ENCODE measurements at regions not wholly inside any gene's neighbourhood (a gene's known extent, or its start where the extent isn't known, plus 50 kb on each side); places are given as distances from the start of the nearest gene placed in this dataset.

- H3K27ac ChIP-seq: no peak overlapping the region
- H3K4me3 ChIP-seq: no peak overlapping the region
Observed at GRCh38 chr6:18335948-18336347, 51.2 kb upstream of the RNF144B start.

GRCh38 chr6:18334251-18334650 is 52.9 kb upstream of the RNF144B start:
- Histone ChIP-seq H3K4me3 (no peak overlapping the region), H3K27ac (no peak overlapping the region)

GRCh38 chr6:18330548-18331081 is 56.5 kb upstream of the RNF144B start:
- Histone ChIP-seq H3K4me3 (no peak overlapping the region), H3K27ac (peak overlapping the region in 9 of 21 experiments; percentile 37 to 85 (median 64))

- Histone ChIP-seq H3K27ac (peak overlapping the region in 14 of 21 experiments; percentile 6 to 85 (median 62)), H3K4me3 (no peak overlapping the region)
Observed at GRCh38 chr6:18329776-18330175, 57.4 kb upstream of the RNF144B start.

GRCh38 chr6:18328540-18328939 is 58.6 kb upstream of the RNF144B start:
- Histone ChIP-seq H3K4me3 (no peak overlapping the region), H3K27ac (peak overlapping the region in 16 of 21 experiments; percentile 1 to 71 (median 28))

GRCh38 chr6:18328070-18328469 is 59.1 kb upstream of the RNF144B start:
- peak overlapping the region in 13 of 21 experiments; percentile 3 to 71 (median 20) for H3K27ac ChIP-seq
- H3K4me3 ChIP-seq: no peak overlapping the region

- Histone ChIP-seq H3K4me3 (no peak overlapping the region), H3K27ac (peak overlapping the region in 9 of 21 experiments; percentile 3 to 71 (median 17))
Observed at GRCh38 chr6:18327626-18328025, 59.5 kb upstream of the RNF144B start.

GRCh38 chr6:18326980-18327379 is 60.2 kb upstream of the RNF144B start:
- peak overlapping the region in 2 of 21 experiments; percentile 28 to 71 for H3K27ac ChIP-seq
- H3K4me3 ChIP-seq: no peak overlapping the region

GRCh38 chr6:18326001-18326400 is 61.1 kb upstream of the RNF144B start:
- H3K4me3 ChIP-seq: no peak overlapping the region
- no peak overlapping the region for H3K27ac ChIP-seq

GRCh38 chr6:18324706-18325042 is 60.3 kb upstream of the DEK start:
- Histone ChIP-seq H3K4me3 (no peak overlapping the region), H3K27ac (no peak overlapping the region)

GRCh38 chr6:18323935-18324705 is 59.8 kb upstream of the DEK start:
- Histone ChIP-seq H3K4me3 (no peak overlapping the region), H3K27ac (no peak overlapping the region)

- no peak overlapping the region for H3K4me3 ChIP-seq
- H3K27ac ChIP-seq: no peak overlapping the region
Observed at GRCh38 chr6:18317850-18318249, 53.5 kb upstream of the DEK start.

GRCh38 chr6:18314317-18314997 is 50.1 kb upstream of the DEK start:
- H3K27ac ChIP-seq: no peak overlapping the region
- no peak overlapping the region for H3K4me3 ChIP-seq

Data from skin epidermis (tissue), 12 donors.